Cardiac muscle cell (in vitro differentiated cells and primary cell): ENCODE measurements at regions not wholly inside any gene's neighbourhood (a gene's known extent, or its start where the extent isn't known, plus 50 kb on each side); places are given as distances from the start of the nearest gene placed in this dataset.

Source experiments
- DNase-seq, 2 donors: peaks; one replicate each; pipeline versions ENCODE4 v3.0.0 to v3.0.0-alpha.2; 2010 to 2017; ENCODE audit warnings: low read depth in 1 of 2, low spot score in 1 of 2
- H3K27ac ChIP-seq: fragments of 200-600 bp; sonication (generic); 2 replicates; pipeline ENCODE4 v1.5.1; 2016
- H3K27me3 ChIP-seq: fragments of 200-600 bp; sonication (generic); 2 replicates; pipeline ENCODE4 v1.6.0; 2016; ENCODE audit warnings: control low read depth
- H3K36me3 ChIP-seq: fragments of 200-600 bp; sonication (generic); 2 replicates; pipeline ENCODE4 v1.5.1; 2016; ENCODE audit warnings: control low read depth
- H3K4me1 ChIP-seq: fragments of 200-600 bp; sonication (generic); 2 replicates; pipeline ENCODE4 v1.8.1; 2017; ENCODE audit warnings: low read depth, mild to moderate bottlenecking, mixed run types
- H3K4me3 ChIP-seq: fragments of 200-600 bp; sonication (generic); 2 replicates; pipeline ENCODE4 v1.5.1; 2016; ENCODE audit warnings: mild to moderate bottlenecking
- H3K9me3 ChIP-seq: fragments of 200-600 bp; sonication (generic); 2 replicates; pipeline ENCODE4 v1.5.1; 2017; ENCODE audit warnings: low read depth, mild to moderate bottlenecking, control low read depth
- CTCF ChIP-seq: IDR thresholded peaks from 2 replicates; pipeline ENCODE4 v1.5.1; 2012; ENCODE audit warnings: low read depth, mild to moderate bottlenecking, low read length

DNA sequence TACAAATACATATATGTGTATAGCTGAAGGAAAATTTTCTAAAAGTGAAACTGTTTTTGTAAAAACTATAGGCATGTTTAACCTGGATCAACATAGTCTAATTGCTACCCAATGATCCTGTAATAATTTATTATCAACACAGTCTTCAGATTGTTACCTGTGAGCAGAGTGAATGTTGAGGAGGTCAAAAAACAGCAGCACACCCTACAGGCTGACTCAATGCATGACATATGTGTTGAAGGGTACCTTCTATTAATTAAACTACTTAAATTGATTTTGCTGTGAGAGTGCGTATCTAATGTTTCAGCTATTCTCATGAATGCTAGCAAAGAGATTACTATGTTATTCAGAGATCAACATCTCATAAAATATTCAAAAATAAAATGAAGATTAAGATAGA lies 411.4 kb downstream of the TNS3 start:
- peak; percentile 38 for TF ChIP-seq CTCF
- H3K27me3 ChIP-seq = no peaks in the 10 kb centered on the region
- H3K27ac ChIP-seq = no peak overlapping the region
- peak in 1 of 2 donors; percentile 22 for DNase-seq
- no peaks in the 10 kb centered on the region for H3K9me3 ChIP-seq
- H3K4me1 ChIP-seq = no peaks in the 10 kb centered on the region
- H3K36me3 ChIP-seq = no peaks in the 10 kb centered on the region
- no peak overlapping the region for H3K4me3 ChIP-seq

DNA sequence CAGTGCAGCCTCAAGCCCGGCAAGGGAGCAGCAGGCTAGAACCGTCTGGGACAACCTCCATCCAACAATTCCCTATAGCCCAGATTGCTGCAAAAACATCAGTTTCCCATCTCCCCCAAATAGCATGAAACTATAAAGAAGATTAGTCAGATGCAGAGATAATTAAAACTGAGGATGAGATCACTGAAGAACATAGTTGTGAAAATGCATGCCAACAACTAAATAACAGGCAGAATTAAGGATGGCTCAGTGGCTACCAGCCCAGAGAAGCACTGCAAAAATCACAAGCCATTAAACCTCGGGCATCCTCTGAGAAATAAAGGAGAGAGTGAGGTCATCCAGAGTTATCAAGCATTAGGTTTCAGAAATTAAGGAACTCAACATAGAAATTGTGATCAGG lies 427.1 kb downstream of the TNS3 start:
- no peak for DNase-seq
- no peaks in the 10 kb centered on the region for H3K36me3 ChIP-seq
- no peaks in the 10 kb centered on the region for H3K9me3 ChIP-seq
- H3K27me3 ChIP-seq = no peaks in the 10 kb centered on the region
- no peak for TF ChIP-seq CTCF
- no peaks in the 10 kb centered on the region for H3K4me1 ChIP-seq
- H3K4me3 ChIP-seq = no peak overlapping the region
- no peak overlapping the region for H3K27ac ChIP-seq

GRCh38 chr7:47153576-47153975 lies 428.3 kb downstream of the TNS3 start:
- Histone ChIP-seq H3K27ac (no peak overlapping the region), H3K4me3 (no peak overlapping the region), H3K4me1 (peaks cover 7% of the 10 kb centered on the region), H3K27me3 (no peaks in the 10 kb centered on the region), H3K36me3 (no peaks in the 10 kb centered on the region), H3K9me3 (no peaks in the 10 kb centered on the region)
- no peak for DNase-seq
- no peak for TF ChIP-seq CTCF

DNA sequence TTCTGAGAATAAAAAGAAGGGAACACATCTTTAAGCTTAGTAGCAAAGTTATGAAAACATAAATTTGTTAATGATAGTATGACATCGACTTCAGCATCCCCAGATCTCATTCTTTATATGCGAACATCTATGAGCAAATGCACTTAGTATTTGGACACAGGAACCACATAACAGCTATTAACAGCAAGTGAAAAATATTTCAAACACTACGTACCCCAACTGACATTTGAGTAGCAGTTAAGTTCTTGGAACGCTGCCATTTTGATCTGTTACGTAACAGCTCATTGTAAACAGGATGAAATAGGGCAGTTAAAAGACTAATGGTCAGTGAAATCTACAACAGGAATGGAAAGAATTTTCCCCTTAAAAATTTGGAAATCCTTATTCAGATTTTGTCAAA lies 428.9 kb downstream of the TNS3 start:
- no peak for TF ChIP-seq CTCF
- no peak overlapping the region for H3K4me3 ChIP-seq
- DNase-seq = peak; percentile 29 to 94
- no peaks in the 10 kb centered on the region for H3K36me3 ChIP-seq
- no peaks in the 10 kb centered on the region for H3K27me3 ChIP-seq
- H3K9me3 ChIP-seq = no peaks in the 10 kb centered on the region
- H3K4me1 ChIP-seq = peaks cover 13% of the 10 kb centered on the region
- H3K27ac ChIP-seq = no peak overlapping the region

DNA sequence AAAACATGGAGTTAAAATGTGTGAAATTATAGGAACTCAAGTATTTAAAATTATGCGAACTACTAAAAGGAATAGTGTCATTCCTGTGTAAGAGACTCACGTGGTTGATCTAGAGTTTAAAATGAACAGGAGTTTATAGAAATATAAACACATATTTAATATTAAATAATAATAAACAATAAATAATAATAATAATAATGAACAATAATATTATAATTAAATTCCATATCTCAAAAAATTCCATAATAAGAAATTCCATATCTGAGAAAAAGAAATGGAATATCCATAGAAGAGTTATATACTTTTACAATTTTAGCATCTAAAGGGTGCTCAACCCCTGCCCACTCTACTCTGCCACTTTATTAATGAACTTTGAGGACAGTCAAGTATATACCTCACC lies 429.6 kb downstream of the TNS3 start:
- H3K4me3 ChIP-seq = no peak overlapping the region

More for the DNA sequence above, 429.6 kb downstream of the TNS3 start:
- Histone ChIP-seq H3K36me3 (no peaks in the 10 kb centered on the region), H3K27ac (no peak overlapping the region), H3K4me1 (peaks cover 13% of the 10 kb centered on the region), H3K9me3 (no peaks in the 10 kb centered on the region), H3K27me3 (no peaks in the 10 kb centered on the region)
- DNase-seq = no peak
- TF ChIP-seq CTCF = no peak
